ENCODE measurements at regions not wholly inside any gene's neighbourhood (a gene's known extent, or its start where the extent isn't known, plus 50 kb on each side); places are given as distances from the start of the nearest gene placed in this dataset.

- no peak for DNase-seq
Measured at GRCh38 chr2:71751590-71751989, 298.2 kb downstream of the DYSF start.

GRCh38 chr2:71749671-71750101 lies 296.3 kb downstream of the DYSF start:
- no peak for DNase-seq

DNA sequence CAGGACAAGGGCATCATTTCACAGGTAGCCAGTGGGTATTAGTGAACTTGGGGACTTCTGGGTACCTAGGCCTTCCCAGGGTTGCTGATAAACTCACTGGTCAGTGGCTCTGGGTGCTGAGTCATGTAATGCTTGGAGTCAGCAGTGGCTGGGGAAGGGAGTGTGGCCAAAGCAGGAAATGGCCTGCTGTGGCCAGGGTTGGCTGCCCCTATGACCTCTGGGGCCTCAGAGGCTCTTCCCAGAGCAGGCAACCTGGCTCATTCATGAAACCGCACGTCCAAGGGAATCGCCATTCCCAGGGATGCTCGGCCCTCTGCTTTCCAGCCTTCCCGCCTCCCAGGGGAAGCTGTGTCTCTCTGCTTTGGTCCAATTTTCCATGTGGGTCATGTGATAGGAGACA lies 294.9 kb downstream of the DYSF start:
- DNase-seq = no peak

DNA sequence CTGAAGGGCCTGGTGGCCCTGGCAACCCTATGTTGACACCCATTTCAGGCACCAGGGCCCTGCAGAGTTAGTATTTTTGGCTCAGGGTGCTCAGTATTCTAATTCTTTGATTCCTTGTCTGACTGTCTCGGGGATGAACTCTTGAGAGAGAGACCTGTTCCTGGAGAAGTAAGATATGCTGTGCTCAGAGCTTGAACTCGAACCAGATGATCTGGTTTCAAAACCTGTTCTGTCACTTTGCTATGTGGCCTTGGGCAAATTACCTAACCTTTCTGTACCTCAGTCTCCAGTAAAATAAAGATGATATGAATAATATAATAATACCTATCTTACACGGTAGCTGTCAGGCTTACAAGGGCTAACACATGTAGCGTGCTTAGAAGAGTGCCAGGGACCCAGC lies 294.2 kb downstream of the DYSF start:
- no peak for DNase-seq

DNA sequence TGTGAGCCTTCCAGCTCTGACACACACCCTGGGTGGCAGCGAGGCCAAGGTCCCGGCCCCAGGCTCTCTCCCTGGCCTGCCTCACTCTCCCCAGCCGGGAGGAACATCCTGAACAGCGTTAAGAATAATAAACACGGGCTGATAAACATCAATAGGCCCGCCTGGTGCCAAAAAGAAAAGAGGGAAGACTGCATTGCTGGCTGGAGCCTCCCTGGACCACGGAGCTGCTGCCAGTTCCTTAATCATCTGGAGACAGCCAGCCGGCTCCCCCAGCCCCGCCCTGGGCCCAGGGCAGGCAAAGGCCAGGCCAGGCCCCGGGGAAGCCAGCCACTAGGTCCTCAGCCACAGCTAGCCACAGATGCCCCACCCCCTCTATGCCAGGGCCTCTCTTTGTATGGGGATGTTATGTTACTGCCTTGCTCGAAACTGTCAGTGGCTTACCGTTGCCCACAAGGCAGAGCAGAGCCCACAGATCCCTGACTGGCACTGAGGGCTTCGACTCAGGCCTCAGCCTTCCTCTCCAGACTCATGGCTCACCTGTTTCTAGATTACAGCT lies 293.7 kb downstream of the DYSF start:
- no peak for DNase-seq

- no peak for DNase-seq
Measured at GRCh38 chr2:71744781-71745180, 291.4 kb downstream of the DYSF start.

- DNase-seq = no peak
Measured at GRCh38 chr2:71743995-71744675, 290.8 kb downstream of the DYSF start.

DNA sequence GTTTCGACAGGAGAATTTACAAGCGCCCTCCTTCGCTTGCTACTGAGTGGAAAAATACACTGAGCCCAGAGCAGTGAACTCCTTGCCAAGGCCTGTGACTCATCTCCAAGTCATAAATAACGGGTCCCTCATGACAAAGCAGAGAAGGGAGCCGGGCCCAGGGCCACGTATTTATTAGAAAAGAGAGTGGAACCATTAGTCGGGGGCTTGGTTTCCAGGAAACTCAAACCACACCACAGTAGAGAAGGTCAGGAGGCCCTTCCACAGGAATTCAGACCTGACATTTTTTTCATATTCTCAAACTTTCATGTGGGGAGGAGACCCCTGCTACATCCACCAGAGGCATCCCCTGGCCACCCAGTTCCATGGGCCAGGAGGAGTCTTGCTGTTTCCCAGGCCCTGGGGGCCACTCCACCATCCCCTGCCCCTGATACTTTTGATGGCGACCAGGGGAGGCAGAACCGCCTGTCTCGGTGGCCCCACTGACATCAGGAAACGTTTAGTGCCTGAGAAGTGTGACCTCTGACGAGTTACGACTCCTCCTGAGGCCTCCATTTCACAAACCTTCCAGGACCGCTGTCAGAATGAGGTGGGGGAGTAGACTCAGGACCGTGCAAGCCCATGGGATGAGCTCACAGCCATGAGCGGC lies 289.7 kb downstream of the DYSF start:
- no peak for DNase-seq

GRCh38 chr2:71736986-71737385 lies 283.6 kb downstream of the DYSF start:
- no peak for DNase-seq

DNA sequence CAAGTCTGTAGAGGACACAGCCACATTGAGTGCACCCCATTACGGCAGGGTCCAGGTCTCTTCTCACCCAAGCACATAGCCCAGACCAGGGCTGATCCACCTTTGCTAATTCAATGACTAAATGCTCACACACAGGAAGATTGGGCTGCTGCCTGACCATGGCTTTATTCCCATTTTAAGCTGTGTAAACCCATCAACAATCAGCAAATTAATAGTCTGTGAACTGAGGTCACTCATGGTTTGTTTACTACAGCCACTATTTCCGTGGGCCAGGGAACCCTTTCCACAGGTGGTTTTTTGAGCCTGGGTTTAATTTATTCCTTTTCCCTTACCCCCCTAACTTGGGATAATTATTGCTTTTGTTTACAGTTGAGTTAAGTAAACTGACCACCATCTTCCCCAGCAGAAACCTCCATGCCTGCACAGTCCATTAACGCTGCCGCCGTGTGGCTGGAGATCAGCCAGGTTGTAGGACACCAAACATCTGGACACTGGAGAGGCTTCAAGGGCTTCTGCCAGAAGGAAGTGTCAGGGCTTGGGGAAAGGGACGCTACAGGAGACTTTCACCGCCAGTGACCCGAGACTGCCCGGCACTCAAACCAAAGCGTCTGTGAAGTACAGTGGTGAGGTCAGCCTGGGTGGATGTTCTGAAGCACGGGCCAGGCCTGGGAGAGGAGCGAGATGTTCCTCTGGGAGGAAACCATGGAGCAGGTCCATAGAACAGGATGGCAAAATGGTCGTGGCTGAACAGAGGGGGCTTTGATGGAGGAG lies 282.9 kb downstream of the DYSF start:
- DNase-seq = no peak

All from NCI-H1105 (cell line).